ENCODE measurements at regions not wholly inside any gene's neighbourhood (a gene's known extent, or its start where the extent isn't known, plus 50 kb on each side); places are given as distances from the start of the nearest gene placed in this dataset.

- peak in 2 of 3 donors; percentile 21 to 56 for DNase-seq (ENCODE audit: low read depth in 2 of 3, low spot score in 2 of 3)
Observed at GRCh38 chr4:120977435-120977997, 55.0 kb upstream of the PRDM5 start.

- DNase-seq (ENCODE audit: low read depth in 2 of 3, low spot score in 2 of 3): no peak
Observed at GRCh38 chr4:120973207-120973606, 50.7 kb upstream of the PRDM5 start.
